Neural cell (in vitro differentiated cells): ENCODE measurements at regions not wholly inside any gene's neighbourhood (a gene's known extent, or its start where the extent isn't known, plus 50 kb on each side); places are given as distances from the start of the nearest gene placed in this dataset.

Source experiments
- H2AFZ ChIP-seq: fragments of 200-600, 300-800 bp; sonication (generic), shearing (Covaris generic); 2 replicates; pipeline ENCODE4 v1.6.0; 2014; ENCODE audit warnings: low read depth, mild to moderate bottlenecking, antibody characterized with exemption, low read length, moderate library complexity
- H3F3A ChIP-seq: fragments of 200-600 bp; shearing (Covaris generic); 2 replicates; pipeline ENCODE4 v1.6.1; 2016; ENCODE audit warnings: mild to moderate bottlenecking, moderate library complexity, mixed read lengths, antibody characterized with exemption, low read length; ENCODE audit not compliant: insufficient read depth, poor library complexity, severe bottlenecking
- H3K27ac ChIP-seq: fragments of 200-600, 300-800 bp; sonication (generic), shearing (Covaris generic); 2 replicates; pipeline ENCODE4 v1.5.1; 2014; ENCODE audit warnings: mild to moderate bottlenecking, low read length, moderate library complexity
- H3K27me3 ChIP-seq: fragments of 300-800, 200-600 bp; sonication (generic), shearing (Covaris generic); 2 replicates; pipeline ENCODE4 v1.6.0; 2014; ENCODE audit warnings: mild to moderate bottlenecking, low read depth, low read length, moderate library complexity; ENCODE audit not compliant: insufficient read depth
- H3K36me3 ChIP-seq: fragments of 300-800, 200-600 bp; sonication (generic), shearing (Covaris generic); 2 replicates; pipeline ENCODE4 v1.5.1; 2014; ENCODE audit warnings: mild to moderate bottlenecking, antibody characterized with exemption, low read length, moderate library complexity; ENCODE audit not compliant: insufficient read depth
- H3K4me2 ChIP-seq: fragments of 300-800, 200-600 bp; sonication (generic), shearing (Covaris generic); 2 replicates; pipeline ENCODE4 v1.6.0; 2014; ENCODE audit warnings: mild to moderate bottlenecking, low read length
- H3K4me3 ChIP-seq: fragments of 300-800, 200-600 bp; sonication (generic), shearing (Covaris generic); 2 replicates; pipeline ENCODE4 v1.5.1; 2014; ENCODE audit warnings: mild to moderate bottlenecking, low read length, moderate library complexity
- H3K79me2 ChIP-seq: fragments of 200-600 bp; shearing (Covaris generic); replicated peaks from 2 replicates; pipeline ENCODE4 v1.6.0; 2014; ENCODE audit warnings: mild to moderate bottlenecking, low read length, moderate library complexity; ENCODE audit not compliant: insufficient read depth
- H3K9ac ChIP-seq: fragments of 300-800, 200-600 bp; sonication (generic), shearing (Covaris generic); 2 replicates; pipeline ENCODE4 v1.6.1; 2016; ENCODE audit warnings: mild to moderate bottlenecking, low read length, mixed read lengths
- H3K9me2 ChIP-seq: fragments of 200-600 bp; shearing (Covaris generic); 2 replicates; pipeline ENCODE4 v1.6.1; 2016; ENCODE audit warnings: mild to moderate bottlenecking, low read length, mixed read lengths; ENCODE audit not compliant: insufficient read depth
- H3K9me3 ChIP-seq: fragments of 200-600, 300-800 bp; sonication (generic), shearing (Covaris generic); 2 replicates; pipeline ENCODE4 v1.6.1; 2016; ENCODE audit warnings: mild to moderate bottlenecking, mixed run types, low read length, moderate library complexity, mixed read lengths
- H4K20me1 ChIP-seq: fragments of 200-600 bp; shearing (Covaris generic); 2 replicates; pipeline ENCODE4 v1.6.1; 2016; ENCODE audit warnings: mild to moderate bottlenecking, mixed run types; ENCODE audit not compliant: insufficient read depth
- EP300 ChIP-seq: fragments of 450-650 bp; conservative IDR thresholded peaks from 2 replicates; pipeline ENCODE4 v1.6.1; 2014; ENCODE audit warnings: antibody characterized with exemption, mild to moderate bottlenecking, moderate library complexity; ENCODE audit not compliant: poor library complexity, severe bottlenecking
- EZH2 ChIP-seq: fragments of 200-600, 300-800 bp; shearing (Covaris generic), sonication (generic); IDR thresholded peaks from 2 replicates; pipeline ENCODE4 v1.6.1; 2014; ENCODE audit warnings: antibody characterized with exemption, low read length, borderline replicate concordance, mild to moderate bottlenecking; ENCODE audit not compliant: insufficient read depth, poor library complexity, severe bottlenecking
- MXI1 ChIP-seq: fragments of 450-650 bp; conservative IDR thresholded peaks from 2 replicates; pipeline ENCODE4 v1.6.1; 2014; ENCODE audit warnings: antibody characterized with exemption, mild to moderate bottlenecking; ENCODE audit not compliant: poor library complexity, severe bottlenecking
- POLR2AphosphoS5 ChIP-seq: IDR thresholded peaks from 2 replicates; pipeline ENCODE4 v1.6.1; 2012
- RAD21 ChIP-seq: fragments of 450-650 bp; conservative IDR thresholded peaks from 2 replicates; pipeline ENCODE4 v1.6.1; 2014; ENCODE audit warnings: antibody characterized with exemption, mild to moderate bottlenecking, moderate library complexity
- SMC3 ChIP-seq: fragments of 450-650 bp; conservative IDR thresholded peaks from 2 replicates; pipeline ENCODE4 v1.6.1; 2014; ENCODE audit warnings: antibody characterized with exemption, mild to moderate bottlenecking, moderate library complexity; ENCODE audit not compliant: poor library complexity
- TAF1 ChIP-seq: IDR thresholded peaks from 2 replicates; pipeline ENCODE4 v1.6.1; 2012; ENCODE audit warnings: low read depth
- TF ChIP-seq, protein P1 (sequence below): fragments of 450-650 bp; IDR thresholded peaks from 2 replicates; pipeline ENCODE4 v1.5.1; 2014; ENCODE audit warnings: antibody characterized with exemption, mild to moderate bottlenecking, moderate library complexity; ENCODE audit not compliant: poor library complexity, severe bottlenecking
- TF ChIP-seq, protein P2 (sequence below): IDR thresholded peaks from 2 replicates; pipeline ENCODE4 v1.6.1; 2012; ENCODE audit warnings: borderline replicate concordance

DNA sequence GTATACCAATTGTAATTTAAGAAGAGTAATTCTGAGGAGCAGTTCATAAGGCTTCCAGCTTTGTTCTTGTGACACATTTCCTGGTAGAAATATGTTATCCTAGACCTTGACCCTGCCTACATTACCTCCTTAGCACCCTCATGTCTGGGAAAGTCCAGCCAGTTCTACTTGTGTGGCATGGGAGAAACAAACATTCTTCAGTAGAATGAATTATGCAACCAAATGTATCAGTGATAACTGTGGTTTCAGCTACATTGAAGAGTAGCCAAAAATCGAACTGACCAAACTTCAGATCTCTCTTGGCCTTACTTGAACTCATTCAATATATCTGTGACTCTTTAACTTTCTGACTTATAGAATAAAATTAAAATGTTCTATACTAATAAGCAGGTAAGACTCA is 308.1 kb upstream of the LYPLAL1 start:
- no peak for TF ChIP-seq RAD21
- no peak for TF ChIP-seq TAF1
- TF ChIP-seq EP300 = no peak
- no peak for TF ChIP-seq EZH2
- TF ChIP-seq, protein P1, sequence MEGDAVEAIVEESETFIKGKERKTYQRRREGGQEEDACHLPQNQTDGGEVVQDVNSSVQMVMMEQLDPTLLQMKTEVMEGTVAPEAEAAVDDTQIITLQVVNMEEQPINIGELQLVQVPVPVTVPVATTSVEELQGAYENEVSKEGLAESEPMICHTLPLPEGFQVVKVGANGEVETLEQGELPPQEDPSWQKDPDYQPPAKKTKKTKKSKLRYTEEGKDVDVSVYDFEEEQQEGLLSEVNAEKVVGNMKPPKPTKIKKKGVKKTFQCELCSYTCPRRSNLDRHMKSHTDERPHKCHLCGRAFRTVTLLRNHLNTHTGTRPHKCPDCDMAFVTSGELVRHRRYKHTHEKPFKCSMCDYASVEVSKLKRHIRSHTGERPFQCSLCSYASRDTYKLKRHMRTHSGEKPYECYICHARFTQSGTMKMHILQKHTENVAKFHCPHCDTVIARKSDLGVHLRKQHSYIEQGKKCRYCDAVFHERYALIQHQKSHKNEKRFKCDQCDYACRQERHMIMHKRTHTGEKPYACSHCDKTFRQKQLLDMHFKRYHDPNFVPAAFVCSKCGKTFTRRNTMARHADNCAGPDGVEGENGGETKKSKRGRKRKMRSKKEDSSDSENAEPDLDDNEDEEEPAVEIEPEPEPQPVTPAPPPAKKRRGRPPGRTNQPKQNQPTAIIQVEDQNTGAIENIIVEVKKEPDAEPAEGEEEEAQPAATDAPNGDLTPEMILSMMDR = no peak
- TF ChIP-seq, protein P2, sequence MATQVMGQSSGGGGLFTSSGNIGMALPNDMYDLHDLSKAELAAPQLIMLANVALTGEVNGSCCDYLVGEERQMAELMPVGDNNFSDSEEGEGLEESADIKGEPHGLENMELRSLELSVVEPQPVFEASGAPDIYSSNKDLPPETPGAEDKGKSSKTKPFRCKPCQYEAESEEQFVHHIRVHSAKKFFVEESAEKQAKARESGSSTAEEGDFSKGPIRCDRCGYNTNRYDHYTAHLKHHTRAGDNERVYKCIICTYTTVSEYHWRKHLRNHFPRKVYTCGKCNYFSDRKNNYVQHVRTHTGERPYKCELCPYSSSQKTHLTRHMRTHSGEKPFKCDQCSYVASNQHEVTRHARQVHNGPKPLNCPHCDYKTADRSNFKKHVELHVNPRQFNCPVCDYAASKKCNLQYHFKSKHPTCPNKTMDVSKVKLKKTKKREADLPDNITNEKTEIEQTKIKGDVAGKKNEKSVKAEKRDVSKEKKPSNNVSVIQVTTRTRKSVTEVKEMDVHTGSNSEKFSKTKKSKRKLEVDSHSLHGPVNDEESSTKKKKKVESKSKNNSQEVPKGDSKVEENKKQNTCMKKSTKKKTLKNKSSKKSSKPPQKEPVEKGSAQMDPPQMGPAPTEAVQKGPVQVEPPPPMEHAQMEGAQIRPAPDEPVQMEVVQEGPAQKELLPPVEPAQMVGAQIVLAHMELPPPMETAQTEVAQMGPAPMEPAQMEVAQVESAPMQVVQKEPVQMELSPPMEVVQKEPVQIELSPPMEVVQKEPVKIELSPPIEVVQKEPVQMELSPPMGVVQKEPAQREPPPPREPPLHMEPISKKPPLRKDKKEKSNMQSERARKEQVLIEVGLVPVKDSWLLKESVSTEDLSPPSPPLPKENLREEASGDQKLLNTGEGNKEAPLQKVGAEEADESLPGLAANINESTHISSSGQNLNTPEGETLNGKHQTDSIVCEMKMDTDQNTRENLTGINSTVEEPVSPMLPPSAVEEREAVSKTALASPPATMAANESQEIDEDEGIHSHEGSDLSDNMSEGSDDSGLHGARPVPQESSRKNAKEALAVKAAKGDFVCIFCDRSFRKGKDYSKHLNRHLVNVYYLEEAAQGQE = no peak
- TF ChIP-seq SMC3 = no peak
- no peak for TF ChIP-seq MXI1
- no peak for TF ChIP-seq POLR2AphosphoS5
- Histone ChIP-seq H3K79me2 (no peaks in the 10 kb centered on the region), H3F3A (no peaks in the 10 kb centered on the region), H4K20me1 (no peaks in the 10 kb centered on the region), H3K27ac (no peak overlapping the region), H3K36me3 (no peaks in the 10 kb centered on the region), H3K4me2 (no peak overlapping the region), H3K9me2 (no peaks in the 10 kb centered on the region), H3K4me3 (no peak overlapping the region), H2AFZ (no peak overlapping the region), H3K27me3 (no peaks in the 10 kb centered on the region), H3K9ac (no peak overlapping the region), H3K9me3 (no peaks in the 10 kb centered on the region)

DNA sequence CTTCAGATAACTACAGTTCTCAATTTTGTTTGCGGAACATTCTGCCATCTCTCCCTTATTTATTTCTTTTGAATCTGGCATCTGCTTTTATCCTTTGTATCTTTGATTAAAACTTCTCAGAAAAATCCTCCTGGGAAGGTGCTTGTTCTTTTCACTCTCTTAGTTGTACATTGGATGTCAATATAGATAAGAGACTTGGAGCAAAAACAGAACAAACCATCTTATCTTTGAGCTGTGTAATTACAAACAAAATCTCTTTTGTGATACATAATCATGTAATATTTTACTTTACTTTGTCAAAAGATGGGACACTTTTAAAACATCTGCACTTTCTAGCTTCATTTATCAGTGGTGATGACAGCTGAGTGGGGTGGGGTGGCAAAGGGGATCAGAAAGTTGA is 307.2 kb upstream of the LYPLAL1 start:
- Histone ChIP-seq H3K9me3 (no peaks in the 10 kb centered on the region), H3K36me3 (no peaks in the 10 kb centered on the region), H3K79me2 (no peaks in the 10 kb centered on the region), H3K9ac (no peak overlapping the region), H3K4me2 (no peak overlapping the region), H3K27ac (no peak overlapping the region), H3K9me2 (no peaks in the 10 kb centered on the region), H3F3A (no peaks in the 10 kb centered on the region), H4K20me1 (no peaks in the 10 kb centered on the region), H3K27me3 (no peaks in the 10 kb centered on the region), H2AFZ (no peak overlapping the region), H3K4me3 (no peak overlapping the region)
- TF ChIP-seq, protein P1 = no peak
- no peak for TF ChIP-seq SMC3
- no peak for TF ChIP-seq MXI1
- TF ChIP-seq EZH2 = no peak
- TF ChIP-seq RAD21 = no peak
- no peak for TF ChIP-seq TAF1
- TF ChIP-seq, protein P2 = no peak
- no peak for TF ChIP-seq POLR2AphosphoS5
- no peak for TF ChIP-seq EP300
